ENCODE measurements at regions not wholly inside any gene's neighbourhood (a gene's known extent, or its start where the extent isn't known, plus 50 kb on each side); places are given as distances from the start of the nearest gene placed in this dataset.

DNA sequence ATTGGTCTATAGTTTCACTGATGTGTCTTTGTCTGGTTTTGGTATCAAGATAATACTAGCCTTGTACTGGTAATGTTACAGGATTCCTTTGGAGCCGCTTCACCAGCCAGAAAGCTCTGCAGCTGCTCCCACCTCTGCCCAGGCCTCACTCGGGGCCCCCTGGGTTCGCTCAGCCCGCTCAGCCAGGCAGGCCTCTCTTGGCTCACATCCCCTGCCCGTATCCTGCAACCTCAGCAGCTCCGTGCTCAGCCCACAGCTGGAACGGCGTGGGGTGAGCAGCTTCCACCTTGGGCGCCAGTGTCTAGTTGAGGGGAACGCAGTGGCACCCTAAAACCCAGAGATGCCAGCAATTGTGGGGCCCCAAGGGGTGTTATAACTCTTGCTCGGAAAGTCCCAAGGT lies 429.7 kb upstream of the ROBO2 start:
- no peak for TF ChIP-seq YY1 (IDR thresholded peaks at IDR 0.05; ENCODE audit: low read depth)
- no peak for TF ChIP-seq TCF12 (IDR thresholded peaks at IDR 0.05; ENCODE audit: low read depth)
- no peak for TF ChIP-seq TEAD4 (IDR thresholded peaks at IDR 0.05)
- TF ChIP-seq EP300 (IDR thresholded peaks at IDR 0.05; ENCODE audit: borderline replicate concordance): no peak
- no peak for TF ChIP-seq FOXM1 (IDR thresholded peaks at IDR 0.05; ENCODE audit: borderline replicate concordance, low read depth)
- no peak for TF ChIP-seq ZBTB7A (IDR thresholded peaks at IDR 0.05; ENCODE audit: low read depth)
- TF ChIP-seq, protein P1, sequence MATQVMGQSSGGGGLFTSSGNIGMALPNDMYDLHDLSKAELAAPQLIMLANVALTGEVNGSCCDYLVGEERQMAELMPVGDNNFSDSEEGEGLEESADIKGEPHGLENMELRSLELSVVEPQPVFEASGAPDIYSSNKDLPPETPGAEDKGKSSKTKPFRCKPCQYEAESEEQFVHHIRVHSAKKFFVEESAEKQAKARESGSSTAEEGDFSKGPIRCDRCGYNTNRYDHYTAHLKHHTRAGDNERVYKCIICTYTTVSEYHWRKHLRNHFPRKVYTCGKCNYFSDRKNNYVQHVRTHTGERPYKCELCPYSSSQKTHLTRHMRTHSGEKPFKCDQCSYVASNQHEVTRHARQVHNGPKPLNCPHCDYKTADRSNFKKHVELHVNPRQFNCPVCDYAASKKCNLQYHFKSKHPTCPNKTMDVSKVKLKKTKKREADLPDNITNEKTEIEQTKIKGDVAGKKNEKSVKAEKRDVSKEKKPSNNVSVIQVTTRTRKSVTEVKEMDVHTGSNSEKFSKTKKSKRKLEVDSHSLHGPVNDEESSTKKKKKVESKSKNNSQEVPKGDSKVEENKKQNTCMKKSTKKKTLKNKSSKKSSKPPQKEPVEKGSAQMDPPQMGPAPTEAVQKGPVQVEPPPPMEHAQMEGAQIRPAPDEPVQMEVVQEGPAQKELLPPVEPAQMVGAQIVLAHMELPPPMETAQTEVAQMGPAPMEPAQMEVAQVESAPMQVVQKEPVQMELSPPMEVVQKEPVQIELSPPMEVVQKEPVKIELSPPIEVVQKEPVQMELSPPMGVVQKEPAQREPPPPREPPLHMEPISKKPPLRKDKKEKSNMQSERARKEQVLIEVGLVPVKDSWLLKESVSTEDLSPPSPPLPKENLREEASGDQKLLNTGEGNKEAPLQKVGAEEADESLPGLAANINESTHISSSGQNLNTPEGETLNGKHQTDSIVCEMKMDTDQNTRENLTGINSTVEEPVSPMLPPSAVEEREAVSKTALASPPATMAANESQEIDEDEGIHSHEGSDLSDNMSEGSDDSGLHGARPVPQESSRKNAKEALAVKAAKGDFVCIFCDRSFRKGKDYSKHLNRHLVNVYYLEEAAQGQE (IDR thresholded peaks at IDR 0.05; ENCODE audit: low read depth): no peak
- no peak for TF ChIP-seq EGR1 (IDR thresholded peaks at IDR 0.05)
- TF ChIP-seq NFIC (IDR thresholded peaks at IDR 0.05): no peak

DNA sequence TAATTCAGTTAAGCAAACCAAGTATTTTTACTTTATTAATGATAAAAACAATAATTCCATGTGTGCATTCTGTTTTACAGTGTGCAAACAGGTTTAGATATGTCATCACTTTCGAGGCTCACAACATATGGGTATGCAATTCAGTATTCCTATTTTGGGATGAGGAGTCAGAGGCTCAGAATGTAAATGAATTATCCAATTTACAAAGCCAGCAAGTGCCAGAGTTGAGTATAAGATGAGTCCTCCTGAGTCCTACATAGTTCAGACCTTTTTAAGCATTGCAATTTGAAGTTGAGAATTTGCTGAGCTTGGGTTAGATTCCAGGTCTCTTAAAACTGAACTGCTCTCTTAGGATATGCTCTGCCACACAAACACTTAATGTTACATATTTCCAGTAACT lies 424.2 kb upstream of the ROBO2 start:
- TF ChIP-seq TCF12 (IDR thresholded peaks at IDR 0.05; ENCODE audit: low read depth) (no peak), TAF1 (IDR thresholded peaks at IDR 0.05; ENCODE audit: low read depth) (no peak), EP300 (IDR thresholded peaks at IDR 0.05; ENCODE audit: borderline replicate concordance) (no peak), FOXM1 (IDR thresholded peaks at IDR 0.05; ENCODE audit: borderline replicate concordance, low read depth) (no peak), YY1 (IDR thresholded peaks at IDR 0.05; ENCODE audit: low read depth) (no peak), EGR1 (IDR thresholded peaks at IDR 0.05) (no peak), RAD21 (IDR thresholded peaks at IDR 0.05; ENCODE audit: low read depth) (no peak), TEAD4 (IDR thresholded peaks at IDR 0.05) (no peak), NFIC (IDR thresholded peaks at IDR 0.05) (no peak), CEBPB (IDR thresholded peaks at IDR 0.05) (no peak), CREB1 (IDR thresholded peaks at IDR 0.05; ENCODE audit: low read depth) (no peak), ZBTB7A (IDR thresholded peaks at IDR 0.05; ENCODE audit: low read depth) (no peak)
- TF ChIP-seq, protein P2, sequence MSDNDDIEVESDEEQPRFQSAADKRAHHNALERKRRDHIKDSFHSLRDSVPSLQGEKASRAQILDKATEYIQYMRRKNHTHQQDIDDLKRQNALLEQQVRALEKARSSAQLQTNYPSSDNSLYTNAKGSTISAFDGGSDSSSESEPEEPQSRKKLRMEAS (IDR thresholded peaks at IDR 0.05): no peak
- TF ChIP-seq, protein P3, sequence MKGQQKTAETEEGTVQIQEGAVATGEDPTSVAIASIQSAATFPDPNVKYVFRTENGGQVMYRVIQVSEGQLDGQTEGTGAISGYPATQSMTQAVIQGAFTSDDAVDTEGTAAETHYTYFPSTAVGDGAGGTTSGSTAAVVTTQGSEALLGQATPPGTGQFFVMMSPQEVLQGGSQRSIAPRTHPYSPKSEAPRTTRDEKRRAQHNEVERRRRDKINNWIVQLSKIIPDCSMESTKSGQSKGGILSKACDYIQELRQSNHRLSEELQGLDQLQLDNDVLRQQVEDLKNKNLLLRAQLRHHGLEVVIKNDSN (IDR thresholded peaks at IDR 0.05): no peak

DNA sequence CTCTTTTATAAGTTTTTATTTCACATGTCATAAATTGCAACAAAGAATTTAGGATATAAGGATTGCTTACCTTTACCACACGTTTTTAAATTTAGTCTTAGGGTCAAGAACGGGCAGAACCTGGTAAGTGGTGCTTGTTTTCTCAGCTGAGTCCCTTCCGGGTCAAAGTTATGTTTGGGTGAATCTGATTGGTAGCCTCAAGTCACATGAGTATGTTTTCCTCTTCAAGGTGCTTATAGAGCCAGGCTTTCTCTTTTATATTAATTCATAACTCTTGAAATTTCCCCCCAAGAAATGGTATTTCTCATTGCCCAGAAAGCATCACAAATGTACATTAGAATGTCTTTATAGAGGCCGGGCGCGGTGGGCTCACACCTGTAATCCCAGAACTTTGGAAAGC lies 415.7 kb upstream of the ROBO2 start:
- TF ChIP-seq, protein P2 (IDR thresholded peaks at IDR 0.05): no peak
- TF ChIP-seq, protein P3 (IDR thresholded peaks at IDR 0.05): no peak
- no peak for TF ChIP-seq YY1 (IDR thresholded peaks at IDR 0.05; ENCODE audit: low read depth)
- no peak for TF ChIP-seq EP300 (IDR thresholded peaks at IDR 0.05; ENCODE audit: borderline replicate concordance)
- no peak for TF ChIP-seq EGR1 (IDR thresholded peaks at IDR 0.05)
- TF ChIP-seq, protein P1 (IDR thresholded peaks at IDR 0.05; ENCODE audit: low read depth): no peak
- TF ChIP-seq TEAD4 (IDR thresholded peaks at IDR 0.05): no peak
- no peak for TF ChIP-seq TCF12 (IDR thresholded peaks at IDR 0.05; ENCODE audit: low read depth)
- no peak for TF ChIP-seq NFIC (IDR thresholded peaks at IDR 0.05)
- TF ChIP-seq TAF1 (IDR thresholded peaks at IDR 0.05; ENCODE audit: low read depth): no peak
- TF ChIP-seq RAD21 (IDR thresholded peaks at IDR 0.05; ENCODE audit: low read depth): no peak
- TF ChIP-seq CREB1 (IDR thresholded peaks at IDR 0.05; ENCODE audit: low read depth): no peak

DNA sequence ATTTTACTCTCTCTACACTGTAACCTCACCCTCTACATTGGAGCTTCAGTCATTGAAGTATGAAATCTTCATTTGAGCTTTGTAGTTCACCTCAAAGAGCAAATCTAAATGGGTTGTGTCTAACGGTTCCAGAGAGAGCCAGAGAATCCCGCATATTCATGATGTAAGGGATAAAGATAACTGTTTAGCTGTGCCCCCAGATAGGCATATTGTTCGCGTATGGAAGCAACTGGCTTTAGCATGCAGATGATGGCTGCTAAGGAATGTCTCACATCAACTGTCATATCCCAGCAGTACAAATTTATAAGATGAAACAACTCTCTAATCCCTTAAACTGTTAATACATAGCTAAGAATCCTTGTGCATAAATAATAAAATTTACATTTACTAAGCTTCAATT lies 412.7 kb upstream of the ROBO2 start:
- TF ChIP-seq TEAD4 (IDR thresholded peaks at IDR 0.05) (no peak), TAF1 (IDR thresholded peaks at IDR 0.05; ENCODE audit: low read depth) (no peak), ZBTB7A (IDR thresholded peaks at IDR 0.05; ENCODE audit: low read depth) (no peak), NFIC (IDR thresholded peaks at IDR 0.05) (no peak), EP300 (IDR thresholded peaks at IDR 0.05; ENCODE audit: borderline replicate concordance) (no peak), RAD21 (IDR thresholded peaks at IDR 0.05; ENCODE audit: low read depth) (no peak), TCF12 (IDR thresholded peaks at IDR 0.05; ENCODE audit: low read depth) (no peak), FOXM1 (IDR thresholded peaks at IDR 0.05; ENCODE audit: borderline replicate concordance, low read depth) (no peak), EGR1 (IDR thresholded peaks at IDR 0.05) (no peak), CEBPB (IDR thresholded peaks at IDR 0.05) (no peak), CREB1 (IDR thresholded peaks at IDR 0.05; ENCODE audit: low read depth) (no peak), YY1 (IDR thresholded peaks at IDR 0.05; ENCODE audit: low read depth) (no peak)
- TF ChIP-seq, protein P3 (IDR thresholded peaks at IDR 0.05): no peak
- TF ChIP-seq, protein P1 (IDR thresholded peaks at IDR 0.05; ENCODE audit: low read depth): no peak
- TF ChIP-seq, protein P2 (IDR thresholded peaks at IDR 0.05): no peak
